GM12878 (cell line): ENCODE measurements at regions not wholly inside any gene's neighbourhood (a gene's known extent, or its start where the extent isn't known, plus 50 kb on each side); places are given as distances from the start of the nearest gene placed in this dataset.

Experiments
- ATAC-seq: fragments of 200-7000 bp; cut with Tn5 transposase; 3 replicates; pipeline ENCODE4 v1.9.1; 2020; ENCODE audit warnings: mild to moderate bottlenecking, moderate library complexity
- BruUV-seq: library from RNA; stranded (reverse); fragments of 400-500 nt; replicated peaks from 2 replicates; lab custom pipeline; 2021; lab: Mats Ljungman, UMichigan
- CTCF ChIA-PET: fragments of 300-600 bp; sonication (Branson Sonifier 250); formaldehyde crosslinking; extraction: SDS; loops from one replicate; lab custom pipeline; 2021; ENCODE audit warnings: inconsistent platforms; lab: Yijun Ruan, JAX
- POLR2A ChIA-PET: fragments of 350-600 bp; formaldehyde crosslinking; extraction: SDS; loops from one replicate; lab custom pipeline; 2021; ENCODE audit warnings: inconsistent platforms; lab: Charles Lee
- RAD21 ChIA-PET: fragments of 300-600 bp; sonication (Branson Sonifier 250); formaldehyde crosslinking; loops from one replicate; lab custom pipeline; 2023; ENCODE audit warnings: antibody characterized with exemption; ENCODE audit not compliant: unreplicated experiment; lab: Charles Lee
- SMC1A ChIA-PET: fragments of 300-600 bp; sonication (Branson Sonifier 250); formaldehyde crosslinking; loops from one replicate; lab custom pipeline; 2023; ENCODE audit not compliant: unreplicated experiment, uncharacterized antibody; lab: Charles Lee
- DNase-seq: peaks from one replicate; pipeline ENCODE4 v3.0.0-alpha.2; 2011; ENCODE audit warnings: low read depth, low spot score
- FAIRE-seq: peaks from 3 replicates; lab custom pipeline; 2011; peaks lifted over from hg19 to GRCh38; lab: Jason Lieb, UNC
- H2AFZ ChIP-seq: 2 replicates; pipeline ENCODE4 v1.6.0; 2011; ENCODE audit warnings: low read depth, low read length, control low read depth; ENCODE audit not compliant: control insufficient read depth
- H3K27ac ChIP-seq: 2 replicates; pipeline ENCODE4 v1.5.1; 2011; ENCODE audit warnings: control low read depth; ENCODE audit not compliant: control insufficient read depth, insufficient read depth
- H3K27me3 ChIP-seq, 2 experiments: replicated peaks in 1 of 2; 2 replicates each; pipeline versions ENCODE4 v1.6.0 to v1.6.1; 2011; ENCODE audit warnings: low read length in 1 of 2; ENCODE audit not compliant: control insufficient read depth in 2 of 2, insufficient read depth in 2 of 2
- H3K36me3 ChIP-seq, 2 experiments: 2 replicates each; pipeline ENCODE4 v1.5.1; 2011; ENCODE audit warnings: low read length in 1 of 2; ENCODE audit not compliant: control insufficient read depth in 2 of 2, insufficient read depth in 2 of 2
- H3K4me1 ChIP-seq: 2 replicates; pipeline ENCODE4 v1.6.1; 2011; ENCODE audit warnings: mild to moderate bottlenecking, low read length, moderate library complexity, mixed read lengths; ENCODE audit not compliant: control insufficient read depth, insufficient read depth
- H3K4me2 ChIP-seq: 2 replicates; pipeline ENCODE4 v1.6.0; 2011; ENCODE audit warnings: control low read depth; ENCODE audit not compliant: control insufficient read depth, insufficient read depth
- H3K4me3 ChIP-seq: fragments of 200-600 bp; sonication (generic); 2 replicates; pipeline ENCODE4 v1.5.1; 2016
- H3K79me2 ChIP-seq: 2 replicates; pipeline ENCODE4 v1.6.0; 2011; ENCODE audit warnings: low read length; ENCODE audit not compliant: control insufficient read depth, insufficient read depth
- H3K9ac ChIP-seq: 2 replicates; pipeline ENCODE4 v1.8.0; 2011; ENCODE audit warnings: low read length, control low read depth, mixed read lengths; ENCODE audit not compliant: control insufficient read depth, insufficient read depth
- H3K9me3 ChIP-seq: replicated peaks from 3 replicates; pipeline ENCODE4 v1.5.1; 2011; ENCODE audit warnings: mild to moderate bottlenecking, low read length; ENCODE audit not compliant: control insufficient read depth, insufficient read depth
- H4K20me1 ChIP-seq: 2 replicates; pipeline ENCODE4 v1.6.0; 2011; ENCODE audit not compliant: control insufficient read depth, insufficient read depth
- CHD1 ChIP-seq: IDR thresholded peaks from 2 replicates; pipeline ENCODE4 v1.6.1; 2012; ENCODE audit warnings: low read depth, low read length, improper control_type of control experiment
- RAD21 ChIP-seq: IDR thresholded peaks from 2 replicates; pipeline ENCODE4 v1.6.1; 2011; ENCODE audit warnings: mild to moderate bottlenecking, low read depth, low read length, moderate library complexity; ENCODE audit not compliant: insufficient read depth
- SMC3 ChIP-seq: IDR thresholded peaks from 2 replicates; pipeline ENCODE4 v1.6.1; 2011; ENCODE audit warnings: low read length, improper control_type of control experiment, borderline replicate concordance
- WRNIP1 ChIP-seq: IDR thresholded peaks from 2 replicates; pipeline ENCODE4 v1.6.1; 2011; ENCODE audit warnings: low read depth, low read length, improper control_type of control experiment, borderline replicate concordance
- WGBS: methylation state at CpG from one replicate; pipeline ENCODE4 v1.1.6; 2016; ENCODE audit warnings: low lambda C conversion rate; ENCODE audit not compliant: insufficient replicate concordance, insufficient coverage; ENCODE audit errors: missing lambda C conversion rate; 5-methylcytosine and 5-hydroxymethylcytosine counted together
- in situ Hi-C: fragments of 300-500 bp; cut with MboI; formaldehyde crosslinking; loops from 9 replicates; pipeline ENCODE4 v1.14.3; 2018; ENCODE audit warnings: mixed read lengths
- intact Hi-C: fragments of 100-400 bp; cut with micrococcal nuclease; formaldehyde crosslinking; loops from one replicate; pipeline ENCODE4 v1.14.2; 2022; ENCODE audit not compliant: unreplicated experiment
- TF ChIP-seq, protein P1 (sequence below), 3 experiments: IDR thresholded peaks in 2 of 3; conservative IDR thresholded peaks in 1 of 3; 2 replicates each; pipeline ENCODE4 v1.5.1; 2011; ENCODE audit warnings: low read depth in 3 of 3, low read length in 3 of 3, mild to moderate bottlenecking in 3 of 3, control low read depth in 2 of 3, moderate library complexity in 2 of 3, inconsistent platforms in 1 of 3, mixed read lengths in 1 of 3; ENCODE audit not compliant: control insufficient read depth in 2 of 3, insufficient read depth in 1 of 3; ENCODE audit errors: extremely low read depth in 1 of 3

DNA sequence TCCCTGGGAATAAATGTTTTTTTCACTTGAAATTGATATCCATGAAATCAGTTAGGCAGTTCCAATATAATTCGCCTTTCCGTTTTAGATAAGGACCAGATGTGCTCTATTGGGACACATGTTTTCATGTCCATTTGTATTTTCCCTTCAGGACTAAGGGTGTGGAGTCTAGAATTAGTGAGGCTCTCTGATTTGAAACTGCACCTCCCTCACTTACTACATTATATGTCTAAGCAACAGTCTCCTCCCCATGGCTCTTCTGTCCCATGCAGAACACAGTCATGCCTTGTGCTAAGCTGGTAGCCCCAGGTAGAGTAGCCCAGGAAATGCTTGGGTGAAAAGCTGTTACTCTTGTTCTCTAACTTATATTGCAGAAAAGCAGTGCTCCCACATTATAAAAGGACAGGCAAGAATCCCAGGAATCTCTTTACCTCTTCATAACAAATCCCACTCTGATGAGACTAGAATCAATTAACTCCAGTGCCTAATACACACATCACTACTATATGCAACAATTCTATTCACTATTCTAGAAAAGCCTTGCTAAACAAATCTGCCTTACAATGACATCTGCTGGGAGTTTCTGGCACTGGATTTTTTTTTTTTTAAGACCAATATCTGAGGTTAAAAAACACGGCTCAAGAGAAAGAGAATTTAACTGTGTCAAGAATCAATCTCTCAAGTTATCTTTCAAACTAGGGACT, 293.9 kb downstream of the SNX13 start:
- Histone ChIP-seq H3K79me2 (no peaks in the 10 kb centered on the region), H2AFZ (no peak overlapping the region), H4K20me1 (no peaks in the 10 kb centered on the region), H3K27ac (no peak overlapping the region), H3K9ac (no peak overlapping the region), H3K4me2 (no peak overlapping the region), H3K9me3 (no peaks in the 10 kb centered on the region; the same call in 2 of the 3 replicates), H3K27me3 (no peaks in the 10 kb centered on the region; a peak in 2 of 4 replicates), H3K4me1 (no peaks in the 10 kb centered on the region), H3K4me3 (no peak overlapping the region), H3K36me3 (no peaks in the 10 kb centered on the region)
- ChIA-PET CTCF (interaction anchor here (0.6 to 2.5 kb wide), 5 partner anchors 125 to 722 kb away, joined by 3 to 17 read pairs (median 3); no protein-coding TSS in a partner anchor), SMC1A (interaction anchor here (1.4 to 1.5 kb wide), 3 partner anchors 344 to 664 kb away, joined by 3 to 9 read pairs (median 4); no protein-coding TSS in a partner anchor), POLR2A (no interaction called here), RAD21 (interaction anchor here (1.0 to 2.6 kb wide), 3 partner anchors 342 to 663 kb away, joined by 3 to 12 read pairs (median 5); no protein-coding TSS in a partner anchor)
- BruUV-seq, result no TSS peak
- FAIRE-seq (peak; percentile 47), DNase-seq (no peak), ATAC-seq (no peak)
- peak; percentile 42 for TF ChIP-seq RAD21
- no peak for TF ChIP-seq CHD1
- peak; percentile 51; the same call in 1 of the 2 replicates for TF ChIP-seq SMC3
- no peak for TF ChIP-seq WRNIP1
- TF ChIP-seq, protein P1, sequence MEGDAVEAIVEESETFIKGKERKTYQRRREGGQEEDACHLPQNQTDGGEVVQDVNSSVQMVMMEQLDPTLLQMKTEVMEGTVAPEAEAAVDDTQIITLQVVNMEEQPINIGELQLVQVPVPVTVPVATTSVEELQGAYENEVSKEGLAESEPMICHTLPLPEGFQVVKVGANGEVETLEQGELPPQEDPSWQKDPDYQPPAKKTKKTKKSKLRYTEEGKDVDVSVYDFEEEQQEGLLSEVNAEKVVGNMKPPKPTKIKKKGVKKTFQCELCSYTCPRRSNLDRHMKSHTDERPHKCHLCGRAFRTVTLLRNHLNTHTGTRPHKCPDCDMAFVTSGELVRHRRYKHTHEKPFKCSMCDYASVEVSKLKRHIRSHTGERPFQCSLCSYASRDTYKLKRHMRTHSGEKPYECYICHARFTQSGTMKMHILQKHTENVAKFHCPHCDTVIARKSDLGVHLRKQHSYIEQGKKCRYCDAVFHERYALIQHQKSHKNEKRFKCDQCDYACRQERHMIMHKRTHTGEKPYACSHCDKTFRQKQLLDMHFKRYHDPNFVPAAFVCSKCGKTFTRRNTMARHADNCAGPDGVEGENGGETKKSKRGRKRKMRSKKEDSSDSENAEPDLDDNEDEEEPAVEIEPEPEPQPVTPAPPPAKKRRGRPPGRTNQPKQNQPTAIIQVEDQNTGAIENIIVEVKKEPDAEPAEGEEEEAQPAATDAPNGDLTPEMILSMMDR (IDR thresholded peaks at IDR 0.05 in 2 of 3, conservative IDR thresholded peaks at IDR 0.05 in 1 of 3; ENCODE audit: control insufficient read depth in 2 of 3, extremely low read depth in 1 of 3, insufficient read depth in 1 of 3, low read depth in 3 of 3, low read length in 3 of 3), result peak in 1 of 3 experiments; percentile 11; a peak in 2 of 6 replicates
- WGBS, result 59% methylated on average over 3 of the region's 3 CpGs
- intact Hi-C loops, result loop anchor here (1.0 kb wide), 1 partner anchor 664 kb away; no protein-coding TSS in a partner anchor
- in situ Hi-C loops, result loop anchor here (10.0 kb wide), 1 partner anchor 662 kb away; no protein-coding TSS in a partner anchor
